H9 (cell line): ENCODE measurements at regions not wholly inside any gene's neighbourhood (a gene's known extent, or its start where the extent isn't known, plus 50 kb on each side); places are given as distances from the start of the nearest gene placed in this dataset.

ENCODE experiments used
- DNase-seq: peaks from one replicate; pipeline ENCODE4 v3.0.0-alpha.2; 2017
- H2AFZ ChIP-seq: one replicate; pipeline ENCODE4 v1.6.1; 2013; ENCODE audit warnings: mild to moderate bottlenecking, low read length, control low read depth, moderate library complexity
- H2AK5ac ChIP-seq: 2 replicates; pipeline ENCODE4 v1.6.1; 2013; ENCODE audit warnings: low read length, control low read depth, mixed read lengths; ENCODE audit not compliant: insufficient read length
- H2BK120ac ChIP-seq: one replicate; pipeline ENCODE4 v1.6.1; 2013; ENCODE audit warnings: low read depth, mild to moderate bottlenecking, low read length, control low read depth, inconsistent platforms; ENCODE audit not compliant: poor library complexity, severe bottlenecking
- H2BK12ac ChIP-seq: 2 replicates; pipeline ENCODE4 v1.6.1; 2013; ENCODE audit warnings: low read length, control low read depth, mixed read lengths, low read depth; ENCODE audit not compliant: insufficient read length
- H2BK15ac ChIP-seq: 2 replicates; pipeline ENCODE4 v1.6.1; 2013; ENCODE audit warnings: low read depth, low read length, control low read depth
- H2BK20ac ChIP-seq: one replicate; pipeline ENCODE4 v1.6.1; 2013; ENCODE audit warnings: low read depth, mild to moderate bottlenecking, low read length, control low read depth, inconsistent platforms; ENCODE audit not compliant: poor library complexity, severe bottlenecking
- H2BK5ac ChIP-seq: 2 replicates; pipeline ENCODE4 v1.6.1; 2013; ENCODE audit warnings: low read length, control low read depth, mixed read lengths; ENCODE audit not compliant: insufficient read length
- H3K14ac ChIP-seq: 2 replicates; pipeline ENCODE4 v1.6.1; 2013; ENCODE audit warnings: low read length, control low read depth; ENCODE audit not compliant: insufficient read depth
- H3K18ac ChIP-seq: 2 replicates; pipeline ENCODE4 v1.6.1; 2013; ENCODE audit warnings: low read depth, mild to moderate bottlenecking, mixed read lengths, low read length, control low read depth; ENCODE audit not compliant: insufficient read length
- H3K23ac ChIP-seq: 2 replicates; pipeline ENCODE4 v1.6.1; 2013; ENCODE audit warnings: low read length, control low read depth, mixed read lengths, low read depth; ENCODE audit not compliant: insufficient read length
- H3K23me2 ChIP-seq: 2 replicates; pipeline ENCODE4 v1.6.1; 2013; ENCODE audit warnings: low read depth, mild to moderate bottlenecking, mixed read lengths, low read length, control low read depth; ENCODE audit not compliant: insufficient read length, poor library complexity, severe bottlenecking
- H3K27ac ChIP-seq: 2 replicates; pipeline ENCODE4 v1.5.1; 2013; ENCODE audit warnings: low read length, control low read depth, mixed read lengths, low read depth; ENCODE audit not compliant: insufficient read length
- H3K27me3 ChIP-seq: 2 replicates; pipeline ENCODE4 v1.6.1; 2013; ENCODE audit warnings: low read length, control low read depth, inconsistent platforms; ENCODE audit not compliant: insufficient read depth
- H3K4ac ChIP-seq: 2 replicates; pipeline ENCODE4 v1.6.1; 2013; ENCODE audit warnings: low read depth, mild to moderate bottlenecking, control low read depth, inconsistent platforms, low read length, moderate library complexity
- H3K4me1 ChIP-seq: 2 replicates; pipeline ENCODE4 v1.6.1; 2013; ENCODE audit warnings: low read length, control low read depth, inconsistent platforms; ENCODE audit not compliant: insufficient read depth
- H3K4me2 ChIP-seq: 2 replicates; pipeline ENCODE4 v1.6.1; 2013; ENCODE audit warnings: low read length, control low read depth, mixed read lengths; ENCODE audit not compliant: insufficient read length, insufficient read depth
- H3K56ac ChIP-seq: 2 replicates; pipeline ENCODE4 v1.6.1; 2013; ENCODE audit warnings: low read depth, mild to moderate bottlenecking, mixed read lengths, low read length, control low read depth; ENCODE audit not compliant: insufficient read length
- H3K79me1 ChIP-seq: 2 replicates; pipeline ENCODE4 v1.6.1; 2013; ENCODE audit warnings: low read depth, mild to moderate bottlenecking, moderate library complexity, low read length, control low read depth, inconsistent platforms; ENCODE audit not compliant: insufficient read depth, poor library complexity, severe bottlenecking
- H3K79me2 ChIP-seq: 2 replicates; pipeline ENCODE4 v1.6.1; 2013; ENCODE audit warnings: low read length, control low read depth, inconsistent platforms; ENCODE audit not compliant: insufficient read depth
- H3K9ac ChIP-seq: 2 replicates; pipeline ENCODE4 v1.6.1; 2013; ENCODE audit warnings: low read length, control low read depth, mixed read lengths; ENCODE audit not compliant: insufficient read length; ENCODE audit errors: extremely low read depth
- H3K9me3 ChIP-seq: one replicate; pipeline ENCODE4 v1.6.1; 2013; ENCODE audit warnings: low read depth, low read length, inconsistent platforms; ENCODE audit not compliant: control insufficient read depth
- H3T11ph ChIP-seq: one replicate; pipeline ENCODE4 v1.6.1; 2013; ENCODE audit warnings: mild to moderate bottlenecking, low read length, control low read depth, inconsistent platforms
- H4K20me1 ChIP-seq: one replicate; pipeline ENCODE4 v1.6.1; 2013; ENCODE audit not compliant: control insufficient read depth, insufficient read length, insufficient read depth
- H4K5ac ChIP-seq: 2 replicates; pipeline ENCODE4 v1.6.1; 2013; ENCODE audit warnings: low read depth, mild to moderate bottlenecking, mixed read lengths, low read length, control low read depth; ENCODE audit not compliant: insufficient read length
- H4K8ac ChIP-seq: replicated peaks from 2 replicates; pipeline ENCODE4 v1.6.1; 2013; ENCODE audit warnings: low read length, control low read depth, mixed read lengths, low read depth; ENCODE audit not compliant: insufficient read length
- H4K91ac ChIP-seq: 2 replicates; pipeline ENCODE4 v1.6.1; 2013; ENCODE audit warnings: low read depth, mild to moderate bottlenecking, moderate library complexity, mixed read lengths, low read length, control low read depth; ENCODE audit not compliant: insufficient read length
- H3K27ac Mint-ChIP-seq, 3 experiments: 2 replicates in 2 of 3; 3 replicates in 1 of 3; pipeline ENCODE4 v1.8.0; 2020 to 2021; ENCODE audit warnings: mixed read lengths in 3 of 3, mild to moderate bottlenecking in 1 of 3, moderate library complexity in 1 of 3
- H3K27me3 Mint-ChIP-seq: 2 replicates; pipeline ENCODE4 v1.8.0; 2021; ENCODE audit warnings: low read depth, mild to moderate bottlenecking, moderate library complexity, mixed read lengths
- H3K36me3 Mint-ChIP-seq, 3 experiments: 2 replicates in 2 of 3; 3 replicates in 1 of 3; pipeline ENCODE4 v1.8.0; 2020 to 2021; ENCODE audit warnings: low read depth in 3 of 3, mixed read lengths in 3 of 3; ENCODE audit not compliant: insufficient read depth in 1 of 3
- H3K4me1 Mint-ChIP-seq, 2 experiments: 2 replicates each; pipeline ENCODE4 v1.8.0; 2020; ENCODE audit warnings: mixed read lengths in 2 of 2
- H3K4me3 Mint-ChIP-seq, 2 experiments: 2 replicates in 1 of 2; 3 replicates in 1 of 2; pipeline ENCODE4 v1.8.0; 2020 to 2021; ENCODE audit warnings: mild to moderate bottlenecking in 2 of 2, mixed read lengths in 2 of 2, moderate library complexity in 1 of 2
- H3K9me3 Mint-ChIP-seq, 2 experiments: 2 replicates in 1 of 2; 3 replicates in 1 of 2; pipeline ENCODE4 v1.8.0; 2020; ENCODE audit warnings: mild to moderate bottlenecking in 2 of 2, mixed read lengths in 2 of 2, moderate library complexity in 1 of 2
- CTCF ChIP-seq: fragments of 200-600 bp; sonication (generic); conservative IDR thresholded peaks from 3 replicates; pipeline ENCODE4 v1.8.0; 2021; ENCODE audit warnings: antibody characterized with exemption, mild to moderate bottlenecking
- WGBS: extraction: QIAGEN DNeasy Blood & Tissue Kit; methylation state at CpG from one replicate; pipeline ENCODE4 v1.1.7; 2013; ENCODE audit warnings: missing lambda C conversion rate, low lambda C conversion rate, mixed read lengths; ENCODE audit not compliant: insufficient read length; ENCODE audit errors: extremely low coverage; 5-methylcytosine and 5-hydroxymethylcytosine counted together

- no peak overlapping the region for H3K18ac ChIP-seq
- H3K9ac ChIP-seq = no peak overlapping the region
- Mint-ChIP-seq H3K4me3 (no peak overlapping the region), H3K36me3 (peaks cover under 1 to 13% (median 7%) of the 10 kb centered on the region in 3 experiments; a peak in 4 of 7 replicates), H3K9me3 (peaks cover 6 to 17% of the 10 kb centered on the region in 2 experiments; a peak in 4 of 5 replicates), H3K27me3 (no peaks in the 10 kb centered on the region), H3K27ac (no peak overlapping the region), H3K4me1 (peaks cover 0 to 7% of the 10 kb centered on the region in 2 experiments; a peak in 1 of 4 replicates)
- H3K79me1 ChIP-seq = no peaks in the 10 kb centered on the region
- H2BK120ac ChIP-seq = no peak overlapping the region
- no peak overlapping the region for H3K23ac ChIP-seq
- H4K91ac ChIP-seq = no peak overlapping the region
- no peaks in the 10 kb centered on the region for H3K9me3 ChIP-seq
- no peak overlapping the region for H2BK15ac ChIP-seq
- H3K23me2 ChIP-seq = no peaks in the 10 kb centered on the region
- H2BK12ac ChIP-seq = no peak overlapping the region
- H3K4ac ChIP-seq = no peak overlapping the region
- no peak overlapping the region for H3K4me2 ChIP-seq
- no peak overlapping the region for H2BK5ac ChIP-seq
- H3K56ac ChIP-seq = no peak overlapping the region
- TF ChIP-seq CTCF = no peak
- H2AFZ ChIP-seq = no peak overlapping the region
- no CpG with 5 or more reads among the region's 1 CpG for whole genome bisulfite sequencing
- H2BK20ac ChIP-seq = no peak overlapping the region
- no peak for DNase-seq
- no peak overlapping the region for H4K5ac ChIP-seq
- H4K20me1 ChIP-seq = no peaks in the 10 kb centered on the region
- H3T11ph ChIP-seq = no peak overlapping the region
- no peak overlapping the region for H4K8ac ChIP-seq
- no peaks in the 10 kb centered on the region for H3K27me3 ChIP-seq
- no peak overlapping the region for H2AK5ac ChIP-seq
- no peaks in the 10 kb centered on the region for H3K79me2 ChIP-seq
- H3K27ac ChIP-seq = no peak overlapping the region
- H3K14ac ChIP-seq = no peak overlapping the region
- H3K4me1 ChIP-seq = no peaks in the 10 kb centered on the region
Observed at GRCh38 chr21:18991846-18992245, 588.3 kb upstream of the TMPRSS15 start.
